CD14-positive monocyte (primary cell): ENCODE measurements at regions not wholly inside any gene's neighbourhood (a gene's known extent, or its start where the extent isn't known, plus 50 kb on each side); places are given as distances from the start of the nearest gene placed in this dataset.

Experiments
- DNase-seq, 3 donors: peaks; one replicate each; pipeline ENCODE4 v3.0.0-alpha.2; 2011 to 2022
- H2AFZ ChIP-seq: 2 replicates; pipeline ENCODE4 v1.6.0; 2012; ENCODE audit warnings: mild to moderate bottlenecking, low read depth, low read length, inconsistent platforms; ENCODE audit not compliant: insufficient read depth, poor library complexity, severe bottlenecking
- H3K27ac ChIP-seq, 2 donors: 1 replicate in 1 of 2; 2 replicates in 1 of 2; pipeline ENCODE4 v1.5.1; 2012 to 2013; ENCODE audit warnings: low read length in 2 of 2, control low read depth in 1 of 2, inconsistent platforms in 1 of 2, low read depth in 1 of 2, mild to moderate bottlenecking in 1 of 2
- H3K27me3 ChIP-seq, 2 donors: one replicate each; pipeline versions ENCODE4 v1.6.0 to v1.6.1; 2011 to 2013; ENCODE audit warnings: low read length in 2 of 2; ENCODE audit not compliant: control insufficient read depth in 2 of 2, insufficient read depth in 2 of 2
- H3K36me3 ChIP-seq, 2 donors: replicated peaks in 1 of 2; 1 replicate in 1 of 2; 2 replicates in 1 of 2; pipeline versions ENCODE4 v1.5.1 to v1.6.1; 2012 to 2013; ENCODE audit warnings: low read length in 2 of 2, control low read depth in 1 of 2, inconsistent platforms in 1 of 2, mild to moderate bottlenecking in 1 of 2; ENCODE audit not compliant: insufficient read depth in 2 of 2, control insufficient read depth in 1 of 2
- H3K4me1 ChIP-seq, 2 donors: 1 replicate in 1 of 2; 2 replicates in 1 of 2; pipeline versions ENCODE4 v1.5.1 to v1.6.1; 2012 to 2013; ENCODE audit warnings: low read length in 2 of 2, control low read depth in 1 of 2, inconsistent platforms in 1 of 2, mild to moderate bottlenecking in 1 of 2, moderate library complexity in 1 of 2; ENCODE audit not compliant: insufficient read depth in 2 of 2, control insufficient read depth in 1 of 2
- H3K4me2 ChIP-seq: replicated peaks from 2 replicates; pipeline ENCODE3; 2012; ENCODE audit warnings: low read length, moderate library complexity, mild to moderate bottlenecking; ENCODE audit not compliant: poor library complexity, severe bottlenecking; ENCODE audit errors: extremely low read depth
- H3K4me3 ChIP-seq, 3 experiments: fragments of 200-600 bp in 1 of 3; sonication (generic) in 1 of 3; replicated peaks in 1 of 3; 1 replicate in 2 of 3; 2 replicates in 1 of 3; pipeline ENCODE4 v1.5.1; 2011 to 2013; ENCODE audit warnings: low read length in 3 of 3, mild to moderate bottlenecking in 3 of 3, control low read depth in 2 of 3, low read depth in 2 of 3, inconsistent platforms in 1 of 3, moderate library complexity in 1 of 3
- H3K79me2 ChIP-seq: 2 replicates; pipeline ENCODE4 v1.6.0; 2012; ENCODE audit warnings: mild to moderate bottlenecking, control low read depth, inconsistent platforms, low read length, moderate library complexity; ENCODE audit not compliant: insufficient read depth
- H3K9ac ChIP-seq: 2 replicates; pipeline ENCODE4 v1.6.0; 2017; ENCODE audit warnings: low read length, mild to moderate bottlenecking; ENCODE audit not compliant: insufficient read depth, poor library complexity, severe bottlenecking
- H3K9me3 ChIP-seq, 2 donors: replicated peaks in 1 of 2; 1 replicate in 1 of 2; 2 replicates in 1 of 2; pipeline versions ENCODE4 v1.5.1 to v1.6.1; 2012 to 2013; ENCODE audit warnings: low read length in 2 of 2, control low read depth in 1 of 2; ENCODE audit not compliant: control insufficient read depth in 1 of 2, insufficient read depth in 1 of 2
- H4K20me1 ChIP-seq: 2 replicates; pipeline ENCODE4 v1.6.0; 2012; ENCODE audit warnings: mild to moderate bottlenecking, low read length, control low read depth, moderate library complexity; ENCODE audit not compliant: insufficient read depth
- H3K27ac Mint-ChIP-seq, 7 donors: one replicate each; pipeline ENCODE4 v1.8.0; 2020; ENCODE audit warnings: mild to moderate bottlenecking in 7 of 7, mixed read lengths in 7 of 7, moderate library complexity in 6 of 7, inconsistent platforms in 2 of 7
- H3K27me3 Mint-ChIP-seq, 3 donors: one replicate each; pipeline ENCODE4 v1.8.0; 2021 to 2022; ENCODE audit warnings: low read depth in 3 of 3, mild to moderate bottlenecking in 3 of 3, mixed read lengths in 3 of 3, moderate library complexity in 3 of 3, inconsistent platforms in 1 of 3
- H3K36me3 Mint-ChIP-seq, 2 donors: one replicate each; pipeline ENCODE4 v1.8.0; 2020; ENCODE audit warnings: mixed read lengths in 2 of 2, inconsistent platforms in 1 of 2, mild to moderate bottlenecking in 1 of 2
- H3K4me1 Mint-ChIP-seq: one replicate; pipeline ENCODE4 v1.8.0; 2020; ENCODE audit warnings: mild to moderate bottlenecking, mixed read lengths
- H3K4me3 Mint-ChIP-seq, 2 donors: one replicate each; pipeline ENCODE4 v1.8.0; 2020; ENCODE audit warnings: mild to moderate bottlenecking in 2 of 2, mixed read lengths in 2 of 2, moderate library complexity in 1 of 2
- H3K9me3 Mint-ChIP-seq, 7 donors: one replicate each; pipeline ENCODE4 v1.8.0; 2020 to 2022; ENCODE audit warnings: mixed read lengths in 7 of 7, mild to moderate bottlenecking in 6 of 7, moderate library complexity in 6 of 7, inconsistent platforms in 2 of 7
- CTCF ChIP-seq: fragments of 200-600 bp; IDR thresholded peaks from one replicate; pipeline ENCODE4 v1.8.0; 2022; ENCODE audit warnings: antibody characterized with exemption, mild to moderate bottlenecking
- WGBS: methylation state at CpG from one replicate; pipeline ENCODE4 v1.1.5; 2013; ENCODE audit warnings: missing lambda C conversion rate; ENCODE audit not compliant: insufficient coverage; 5-methylcytosine and 5-hydroxymethylcytosine counted together
- intact Hi-C, 2 donors: fragments of 100-400 bp; cut with micrococcal nuclease; formaldehyde crosslinking; loops; one replicate each; pipeline versions ENCODE4 v1.15.0 to v1.15.1; 2023

- Histone ChIP-seq H2AFZ (no peak overlapping the region), H3K27ac (no peak overlapping the region), H3K4me1 (no peaks in the 10 kb centered on the region), H4K20me1 (no peaks in the 10 kb centered on the region), H3K9me3 (no peaks in the 10 kb centered on the region), H3K79me2 (no peaks in the 10 kb centered on the region), H3K36me3 (no peaks in the 10 kb centered on the region), H3K4me2 (no peak overlapping the region), H3K4me3 (no peak overlapping the region), H3K9ac (no peak overlapping the region), H3K27me3 (peaks cover 4% of the 10 kb centered on the region in 2 donors)
- Mint-ChIP-seq H3K36me3 (no peaks in the 10 kb centered on the region), H3K27ac (no peak overlapping the region), H3K9me3 (peaks cover 0 to 4% (median 0%) of the 10 kb centered on the region in 7 donors), H3K4me1 (no peaks in the 10 kb centered on the region), H3K4me3 (no peak overlapping the region), H3K27me3 (peaks cover 24 to 35% (median 26%) of the 10 kb centered on the region in 3 donors)
- DNase-seq, result no peak
- intact Hi-C loops, result no loop called here
- WGBS, result no CpG with 5 or more reads among the region's 4 CpGs
- TF ChIP-seq CTCF, result no peak
These were observed 197.2 kb downstream of the TFAP2C start for GRCh38 chr20:56826306-56826704.

DNA sequence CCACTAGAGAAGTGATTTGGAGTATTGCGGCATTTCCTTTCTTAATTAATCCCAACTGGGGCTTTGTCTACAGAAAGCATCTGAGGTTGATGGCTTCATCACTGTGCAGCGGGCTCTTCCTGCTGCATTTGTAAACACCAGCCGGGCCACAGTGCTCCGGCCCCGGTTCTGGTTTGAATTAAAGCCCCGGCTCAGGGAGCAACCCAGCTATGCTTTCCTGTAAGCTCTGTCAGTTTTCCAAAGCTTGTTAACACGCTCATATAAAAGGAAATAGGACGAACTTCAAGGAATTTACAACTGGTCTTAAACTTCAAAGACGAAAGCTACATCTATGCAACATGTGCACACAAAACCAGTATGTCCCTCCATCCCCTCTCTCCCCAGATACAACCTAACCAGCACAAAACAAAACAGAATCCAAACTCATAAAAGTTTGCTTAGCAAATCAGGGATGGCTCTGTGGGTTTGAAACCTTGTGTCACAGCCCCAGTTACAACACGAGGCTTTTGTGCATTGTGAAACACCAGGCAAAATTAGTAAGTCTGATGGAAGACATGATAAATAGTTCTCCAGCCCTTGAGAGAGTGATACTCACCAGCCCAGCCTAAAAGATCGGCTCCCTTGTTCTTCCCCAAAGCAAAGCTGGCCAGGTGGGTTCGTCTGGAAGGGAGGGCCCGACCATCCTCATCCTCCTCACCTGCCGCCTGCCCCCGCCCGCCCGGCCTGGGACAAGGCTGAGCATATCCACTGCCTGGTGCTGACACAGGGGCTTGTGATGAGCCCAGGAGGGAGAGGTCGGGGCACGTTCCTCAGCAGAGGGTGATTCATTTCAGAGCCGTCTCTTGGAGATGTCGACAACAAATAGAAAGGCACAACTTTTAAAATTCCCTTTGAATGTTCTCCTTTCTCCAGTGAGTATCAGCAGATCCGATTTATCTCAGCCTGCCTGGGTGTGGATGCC lies 197.9 kb downstream of the TFAP2C start:
- TF ChIP-seq CTCF, result no peak
- Histone ChIP-seq H3K4me1 (no peaks in the 10 kb centered on the region), H3K27ac (no peak overlapping the region), H3K9ac (no peak overlapping the region), H2AFZ (no peak overlapping the region), H4K20me1 (no peaks in the 10 kb centered on the region), H3K4me3 (no peak overlapping the region), H3K36me3 (no peaks in the 10 kb centered on the region), H3K27me3 (peaks cover 4 to 6% of the 10 kb centered on the region in 2 donors), H3K9me3 (no peaks in the 10 kb centered on the region), H3K4me2 (no peak overlapping the region), H3K79me2 (no peaks in the 10 kb centered on the region)
- intact Hi-C loops, result no loop called here
- 52% methylated on average over 17 of the region's 22 CpGs for WGBS
- Mint-ChIP-seq H3K4me3 (no peak overlapping the region), H3K27me3 (peaks cover 24 to 36% (median 26%) of the 10 kb centered on the region in 3 donors), H3K27ac (peak overlapping the region in 1 of 7 donors; percentile 30), H3K4me1 (no peaks in the 10 kb centered on the region), H3K36me3 (no peaks in the 10 kb centered on the region), H3K9me3 (peaks cover 0 to 4% (median 0%) of the 10 kb centered on the region in 7 donors)
- no peak for DNase-seq
